ENCODE measurements at regions not wholly inside any gene's neighbourhood (a gene's known extent, or its start where the extent isn't known, plus 50 kb on each side); places are given as distances from the start of the nearest gene placed in this dataset.

DNA sequence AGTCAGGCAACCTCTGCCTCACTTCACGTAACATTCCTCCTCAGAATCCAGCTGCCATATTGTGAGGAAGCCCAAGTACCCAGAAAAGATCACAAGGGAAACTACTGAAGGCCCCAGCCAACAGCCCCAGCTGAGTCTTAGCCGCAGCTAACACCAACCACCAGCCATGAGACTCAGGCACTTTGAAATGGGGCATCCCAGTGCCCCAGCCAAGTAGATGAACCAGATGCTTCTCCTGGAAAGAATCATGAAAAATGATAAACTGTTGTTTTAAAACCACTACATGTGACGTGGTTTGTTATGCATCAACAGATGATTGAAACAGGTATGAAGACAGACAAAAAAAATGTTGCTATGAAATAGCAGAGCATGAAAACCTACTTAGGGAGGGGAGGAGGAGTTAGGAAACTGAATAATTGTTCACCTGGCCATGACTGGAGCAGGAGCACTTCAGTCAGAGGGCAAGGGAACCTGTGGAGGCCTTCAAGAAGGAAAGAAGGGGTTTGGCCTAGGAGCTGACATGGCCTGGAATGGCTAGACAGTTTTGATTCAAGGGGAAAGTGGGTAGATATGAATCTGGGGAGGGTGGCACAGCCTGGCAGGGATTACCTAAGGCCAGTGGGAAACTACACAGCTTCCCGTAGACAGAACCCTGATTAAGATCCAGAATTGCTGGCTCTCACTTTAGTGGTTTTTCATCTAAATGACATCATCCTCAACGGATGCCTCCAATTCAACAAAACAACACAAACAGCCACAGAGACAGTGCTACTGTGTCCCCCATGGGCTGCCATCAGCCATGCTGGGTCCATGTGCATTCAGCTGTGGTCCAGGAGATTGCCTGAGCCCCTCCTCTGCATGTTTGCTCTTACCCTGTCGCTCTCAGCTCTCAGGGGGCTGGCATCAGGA lies 211.6 kb downstream of the SYK start:
- no peak for TF ChIP-seq EP300 (IDR thresholded peaks at IDR 0.05; ENCODE audit: borderline replicate concordance in 1 of 2, low read depth in 1 of 2, low read length in 1 of 2)
- TF ChIP-seq, protein P1, sequence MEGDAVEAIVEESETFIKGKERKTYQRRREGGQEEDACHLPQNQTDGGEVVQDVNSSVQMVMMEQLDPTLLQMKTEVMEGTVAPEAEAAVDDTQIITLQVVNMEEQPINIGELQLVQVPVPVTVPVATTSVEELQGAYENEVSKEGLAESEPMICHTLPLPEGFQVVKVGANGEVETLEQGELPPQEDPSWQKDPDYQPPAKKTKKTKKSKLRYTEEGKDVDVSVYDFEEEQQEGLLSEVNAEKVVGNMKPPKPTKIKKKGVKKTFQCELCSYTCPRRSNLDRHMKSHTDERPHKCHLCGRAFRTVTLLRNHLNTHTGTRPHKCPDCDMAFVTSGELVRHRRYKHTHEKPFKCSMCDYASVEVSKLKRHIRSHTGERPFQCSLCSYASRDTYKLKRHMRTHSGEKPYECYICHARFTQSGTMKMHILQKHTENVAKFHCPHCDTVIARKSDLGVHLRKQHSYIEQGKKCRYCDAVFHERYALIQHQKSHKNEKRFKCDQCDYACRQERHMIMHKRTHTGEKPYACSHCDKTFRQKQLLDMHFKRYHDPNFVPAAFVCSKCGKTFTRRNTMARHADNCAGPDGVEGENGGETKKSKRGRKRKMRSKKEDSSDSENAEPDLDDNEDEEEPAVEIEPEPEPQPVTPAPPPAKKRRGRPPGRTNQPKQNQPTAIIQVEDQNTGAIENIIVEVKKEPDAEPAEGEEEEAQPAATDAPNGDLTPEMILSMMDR (IDR thresholded peaks at IDR 0.05) = no peak
- TF ChIP-seq RAD21 (IDR thresholded peaks at IDR 0.05; ENCODE audit: low read length) = no peak
- TF ChIP-seq SMC3 (IDR thresholded peaks at IDR 0.05; ENCODE audit: low read depth, low read length) = no peak
- TF ChIP-seq POLR2AphosphoS5 (IDR thresholded peaks at IDR 0.05; ENCODE audit: low read depth, low read length) = no peak
- no peak for TF ChIP-seq EZH2phosphoT487 (IDR thresholded peaks at IDR 0.05; ENCODE audit: borderline replicate concordance, low read depth)
- no peak for TF ChIP-seq RCOR1 (IDR thresholded peaks at IDR 0.05; ENCODE audit: low read length)
- TF ChIP-seq, protein P2, sequence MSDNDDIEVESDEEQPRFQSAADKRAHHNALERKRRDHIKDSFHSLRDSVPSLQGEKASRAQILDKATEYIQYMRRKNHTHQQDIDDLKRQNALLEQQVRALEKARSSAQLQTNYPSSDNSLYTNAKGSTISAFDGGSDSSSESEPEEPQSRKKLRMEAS (IDR thresholded peaks at IDR 0.05; ENCODE audit: low read depth) = no peak
- TF ChIP-seq, protein P3, sequence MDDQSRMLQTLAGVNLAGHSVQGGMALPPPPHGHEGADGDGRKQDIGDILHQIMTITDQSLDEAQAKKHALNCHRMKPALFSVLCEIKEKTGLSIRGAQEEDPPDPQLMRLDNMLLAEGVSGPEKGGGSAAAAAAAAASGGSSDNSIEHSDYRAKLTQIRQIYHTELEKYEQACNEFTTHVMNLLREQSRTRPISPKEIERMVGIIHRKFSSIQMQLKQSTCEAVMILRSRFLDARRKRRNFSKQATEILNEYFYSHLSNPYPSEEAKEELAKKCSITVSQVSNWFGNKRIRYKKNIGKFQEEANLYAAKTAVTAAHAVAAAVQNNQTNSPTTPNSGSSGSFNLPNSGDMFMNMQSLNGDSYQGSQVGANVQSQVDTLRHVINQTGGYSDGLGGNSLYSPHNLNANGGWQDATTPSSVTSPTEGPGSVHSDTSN (IDR thresholded peaks at IDR 0.05) = no peak
- no peak for TF ChIP-seq TAF1 (IDR thresholded peaks at IDR 0.05; ENCODE audit: borderline replicate concordance, low read depth, low read length)
- no peak for TF ChIP-seq FOXM1 (IDR thresholded peaks at IDR 0.05; ENCODE audit: low read depth)
- TF ChIP-seq MXI1 (IDR thresholded peaks at IDR 0.05; ENCODE audit: low read depth, low read length) = no peak
